ENCODE measurements at regions not wholly inside any gene's neighbourhood (a gene's known extent, or its start where the extent isn't known, plus 50 kb on each side); places are given as distances from the start of the nearest gene placed in this dataset.

DNA sequence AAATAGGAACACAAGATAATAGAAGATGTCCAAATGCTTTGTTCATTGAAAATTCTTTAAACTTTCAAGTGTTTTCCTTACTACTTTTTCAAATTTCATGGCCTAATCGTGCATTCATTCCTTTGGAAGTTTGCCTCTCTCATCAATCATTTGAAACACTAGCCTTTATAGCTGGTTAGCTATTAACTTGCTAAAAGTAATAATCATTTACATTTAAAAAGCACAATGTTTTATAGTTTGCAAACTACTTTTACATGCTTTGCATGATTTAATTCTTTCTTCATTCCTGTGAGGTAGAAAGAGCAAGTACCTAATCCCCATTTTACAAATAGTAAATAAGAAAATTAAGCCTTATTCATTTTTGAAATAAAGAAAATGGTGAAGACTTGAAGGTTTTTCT lies 137.4 kb upstream of the SLC7A14 start:
- intact Hi-C loops (cut with DNase I): no loop called here
- DNase-seq: no peak
- Histone ChIP-seq H3K27me3 (no peaks in the 10 kb centered on the region), H3K9me3 (replicated peaks in 1 of 3) (no peaks in the 10 kb centered on the region), H3K27ac (no peak overlapping the region), H3K36me3 (replicated peaks in 1 of 2) (no peaks in the 10 kb centered on the region), H3K4me1 (replicated peaks in 1 of 2) (peaks cover 10 to 20% of the 10 kb centered on the region in 2 donors), H3K4me3 (no peak overlapping the region)
- 57 to 71% (median 61%) methylated on average over 1 of the region's 1 CpG for WGBS, 4 donors
- TF ChIP-seq, protein P1, sequence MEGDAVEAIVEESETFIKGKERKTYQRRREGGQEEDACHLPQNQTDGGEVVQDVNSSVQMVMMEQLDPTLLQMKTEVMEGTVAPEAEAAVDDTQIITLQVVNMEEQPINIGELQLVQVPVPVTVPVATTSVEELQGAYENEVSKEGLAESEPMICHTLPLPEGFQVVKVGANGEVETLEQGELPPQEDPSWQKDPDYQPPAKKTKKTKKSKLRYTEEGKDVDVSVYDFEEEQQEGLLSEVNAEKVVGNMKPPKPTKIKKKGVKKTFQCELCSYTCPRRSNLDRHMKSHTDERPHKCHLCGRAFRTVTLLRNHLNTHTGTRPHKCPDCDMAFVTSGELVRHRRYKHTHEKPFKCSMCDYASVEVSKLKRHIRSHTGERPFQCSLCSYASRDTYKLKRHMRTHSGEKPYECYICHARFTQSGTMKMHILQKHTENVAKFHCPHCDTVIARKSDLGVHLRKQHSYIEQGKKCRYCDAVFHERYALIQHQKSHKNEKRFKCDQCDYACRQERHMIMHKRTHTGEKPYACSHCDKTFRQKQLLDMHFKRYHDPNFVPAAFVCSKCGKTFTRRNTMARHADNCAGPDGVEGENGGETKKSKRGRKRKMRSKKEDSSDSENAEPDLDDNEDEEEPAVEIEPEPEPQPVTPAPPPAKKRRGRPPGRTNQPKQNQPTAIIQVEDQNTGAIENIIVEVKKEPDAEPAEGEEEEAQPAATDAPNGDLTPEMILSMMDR (IDR thresholded peaks at IDR 0.05): no peak
- no peak for TF ChIP-seq POLR2A (IDR thresholded peaks at IDR 0.05)

DNA sequence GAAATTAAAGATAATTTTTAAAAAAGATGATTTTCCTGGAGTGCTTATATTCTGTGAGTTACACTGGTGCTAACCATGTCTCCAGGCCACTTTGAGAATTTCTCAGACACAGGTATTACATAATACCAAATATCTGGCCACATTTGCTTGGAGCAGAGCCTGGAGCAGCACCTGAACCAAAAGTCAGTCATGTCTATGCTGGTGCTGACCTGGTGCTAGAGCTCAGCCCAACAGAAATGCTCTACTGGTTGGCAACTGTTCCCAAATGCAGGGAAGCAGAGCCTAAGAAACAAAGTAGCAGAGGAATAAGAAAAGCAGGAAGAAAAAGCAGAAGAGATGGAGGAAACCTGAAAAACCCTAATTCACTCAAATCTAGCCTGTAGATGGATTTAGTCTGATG lies 135.7 kb upstream of the SLC7A14 start:
- H3K4me3 ChIP-seq: no peak overlapping the region
- H3K36me3 ChIP-seq (replicated peaks in 1 of 2): no peaks in the 10 kb centered on the region
- no peaks in the 10 kb centered on the region for H3K9me3 ChIP-seq (replicated peaks in 1 of 3)
- no peak overlapping the region for H3K27ac ChIP-seq
- intact Hi-C loops (cut with DNase I): no loop called here
- peaks cover 0 to 9% of the 10 kb centered on the region in 2 donors for H3K4me1 ChIP-seq (replicated peaks in 1 of 2)
- H3K27me3 ChIP-seq: no peaks in the 10 kb centered on the region
- TF ChIP-seq, protein P1 (IDR thresholded peaks at IDR 0.05): no peak
- no peak for TF ChIP-seq POLR2A (IDR thresholded peaks at IDR 0.05)
- DNase-seq: no peak

DNA sequence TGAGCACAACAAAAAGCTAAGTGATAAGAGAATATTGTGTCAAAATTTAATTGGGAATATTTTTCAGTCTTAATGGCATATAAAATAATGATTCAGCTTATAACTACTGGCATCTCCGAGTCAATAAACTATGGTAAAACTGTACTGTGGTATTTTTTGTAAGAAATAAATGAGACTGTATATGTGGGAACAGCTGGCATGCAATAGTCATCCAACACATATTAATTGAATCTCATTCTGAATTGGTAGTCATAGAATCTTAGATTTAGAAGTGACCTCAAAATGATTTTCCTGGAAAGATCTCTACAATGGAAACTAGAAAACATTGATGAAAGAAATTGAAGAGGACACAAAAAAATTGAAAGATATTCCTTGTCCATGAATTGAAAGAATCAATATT lies 133.4 kb upstream of the SLC7A14 start:
- Histone ChIP-seq H3K36me3 (replicated peaks in 1 of 2) (no peaks in the 10 kb centered on the region), H3K4me3 (no peak overlapping the region), H3K27me3 (no peaks in the 10 kb centered on the region), H3K4me1 (replicated peaks in 1 of 2) (no peaks in the 10 kb centered on the region), H3K27ac (no peak overlapping the region), H3K9me3 (replicated peaks in 1 of 3) (no peaks in the 10 kb centered on the region)
- intact Hi-C loops (cut with DNase I): no loop called here
- TF ChIP-seq POLR2A (IDR thresholded peaks at IDR 0.05): no peak
- TF ChIP-seq, protein P1 (IDR thresholded peaks at IDR 0.05): no peak
- 70 to 87% (median 78%) methylated on average over 1 of the region's 1 CpG for WGBS, 4 donors
- DNase-seq: no peak

DNA sequence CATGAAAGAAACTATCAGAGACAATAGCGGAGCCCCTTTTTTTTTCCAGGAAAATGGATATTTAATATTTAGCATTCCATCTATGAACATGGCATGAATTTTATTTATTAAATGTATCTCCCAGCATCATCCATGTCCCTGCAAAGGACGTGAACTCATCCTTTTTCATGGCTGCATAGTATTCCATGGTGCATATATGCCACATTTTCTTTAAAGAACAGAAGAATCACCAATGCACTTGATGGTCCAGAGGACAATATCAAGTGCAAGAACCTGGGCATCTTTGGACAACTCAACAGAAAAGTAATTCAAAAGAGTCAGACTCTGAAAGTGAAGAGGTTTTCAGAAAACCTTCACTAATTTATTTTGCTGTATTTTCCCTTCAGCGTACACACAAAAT lies 133.0 kb upstream of the SLC7A14 start:
- DNase-seq: no peak
- no peaks in the 10 kb centered on the region for H3K36me3 ChIP-seq (replicated peaks in 1 of 2)
- no peaks in the 10 kb centered on the region for H3K27me3 ChIP-seq
- H3K9me3 ChIP-seq (replicated peaks in 1 of 3): no peaks in the 10 kb centered on the region
- no peak overlapping the region for H3K4me3 ChIP-seq
- no peaks in the 10 kb centered on the region for H3K4me1 ChIP-seq (replicated peaks in 1 of 2)
- intact Hi-C loops (cut with DNase I): no loop called here
- WGBS, 4 donors: 88 to 94% (median 91%) methylated on average over 3 of the region's 3 CpGs
- no peak for TF ChIP-seq POLR2A (IDR thresholded peaks at IDR 0.05)
- TF ChIP-seq, protein P1 (IDR thresholded peaks at IDR 0.05): no peak
- no peak overlapping the region for H3K27ac ChIP-seq
